Peyer's patch (tissue), 4 donors: ENCODE measurements at regions not wholly inside any gene's neighbourhood (a gene's known extent, or its start where the extent isn't known, plus 50 kb on each side); places are given as distances from the start of the nearest gene placed in this dataset.

ENCODE experiments used
- DNase-seq, 3 donors: peaks; one replicate each; pipeline ENCODE4 v3.0.0-alpha.2; 2017 to 2019
- H3K27ac ChIP-seq, 4 donors: fragments of 200-600 bp; sonication (generic); one replicate each; pipeline ENCODE4 v1.5.1; 2016 to 2019
- H3K27me3 ChIP-seq, 2 donors: fragments of 200-600 bp; sonication (generic); one replicate each; pipeline ENCODE4 v1.5.1; 2019
- H3K36me3 ChIP-seq, 3 donors: fragments of 200-600 bp; sonication (generic); one replicate each; pipeline ENCODE4 v1.5.1; 2016 to 2019
- H3K4me1 ChIP-seq, 4 donors: fragments of 200-600 bp; sonication (generic); one replicate each; pipeline ENCODE4 v1.5.1; 2016 to 2019
- H3K4me3 ChIP-seq, 4 donors: fragments of 200-600 bp; sonication (generic); 1 replicate in 3 of 4; 2 replicates in 1 of 4; pipeline ENCODE4 v1.5.1; 2016 to 2019; ENCODE audit warnings: mild to moderate bottlenecking in 1 of 4
- H3K9me3 ChIP-seq, 4 donors: fragments of 200-600 bp; sonication (generic); one replicate each; pipeline ENCODE4 v1.5.1; 2016 to 2019; ENCODE audit warnings: mild to moderate bottlenecking in 1 of 4
- CTCF ChIP-seq, 6 experiments: fragments of 450-650 bp in 4 of 6; fragments of 200-600 bp in 2 of 6; sonication (generic) in 1 of 6; IDR thresholded peaks; one replicate each; pipeline ENCODE4 v1.5.1; 2017 to 2019; ENCODE audit warnings: antibody characterized with exemption in 6 of 6, mild to moderate bottlenecking in 3 of 6, moderate library complexity in 1 of 6
- POLR2A ChIP-seq, 2 donors: fragments of 450-650 bp; IDR thresholded peaks; one replicate each; pipeline ENCODE4 v1.5.1; 2017; ENCODE audit warnings: antibody characterized with exemption in 2 of 2, mild to moderate bottlenecking in 2 of 2, moderate library complexity in 2 of 2

GRCh38 chr2:3065928-3066327, 311.7 kb downstream of the EIPR1 start:
- TF ChIP-seq POLR2A (IDR thresholded peaks at IDR 0.05) (no peak), CTCF (IDR thresholded peaks at IDR 0.05) (no peak)
- Histone ChIP-seq H3K4me3 (no peak overlapping the region), H3K9me3 (no peaks in the 10 kb centered on the region), H3K4me1 (no peaks in the 10 kb centered on the region), H3K27me3 (no peaks in the 10 kb centered on the region), H3K27ac (no peak overlapping the region), H3K36me3 (no peaks in the 10 kb centered on the region)
- DNase-seq = no peak

GRCh38 chr2:3062476-3063260, 314.9 kb downstream of the EIPR1 start:
- TF ChIP-seq POLR2A (IDR thresholded peaks at IDR 0.05) (no peak), CTCF (IDR thresholded peaks at IDR 0.05) (no peak)
- no peaks in the 10 kb centered on the region for H3K4me1 ChIP-seq

GRCh38 chr2:3060049-3060448, 317.6 kb downstream of the EIPR1 start:
- no peaks in the 10 kb centered on the region for H3K4me1 ChIP-seq
- H3K27me3 ChIP-seq = no peaks in the 10 kb centered on the region
- TF ChIP-seq POLR2A (IDR thresholded peaks at IDR 0.05) = no peak
- no peak for TF ChIP-seq CTCF (IDR thresholded peaks at IDR 0.05)
- no peak overlapping the region for H3K4me3 ChIP-seq
- no peak overlapping the region for H3K27ac ChIP-seq
- no peaks in the 10 kb centered on the region for H3K36me3 ChIP-seq
- DNase-seq = no peak
- H3K9me3 ChIP-seq = no peaks in the 10 kb centered on the region

More at GRCh38 chr2:3062476-3063260, 314.9 kb downstream of the EIPR1 start:
- no peaks in the 10 kb centered on the region for H3K27me3 ChIP-seq
- DNase-seq = no peak
- H3K36me3 ChIP-seq = no peaks in the 10 kb centered on the region
- no peaks in the 10 kb centered on the region for H3K9me3 ChIP-seq
- no peak overlapping the region for H3K4me3 ChIP-seq
- H3K27ac ChIP-seq = no peak overlapping the region

- TF ChIP-seq CTCF (IDR thresholded peaks at IDR 0.05) (no peak), POLR2A (IDR thresholded peaks at IDR 0.05) (no peak)
- Histone ChIP-seq H3K27me3 (no peaks in the 10 kb centered on the region), H3K27ac (no peak overlapping the region), H3K4me1 (no peaks in the 10 kb centered on the region), H3K36me3 (no peaks in the 10 kb centered on the region), H3K9me3 (no peaks in the 10 kb centered on the region), H3K4me3 (no peak overlapping the region)
- no peak for DNase-seq
Measured at GRCh38 chr2:3059141-3059925, 318.3 kb downstream of the EIPR1 start.

- Histone ChIP-seq H3K4me1 (no peaks in the 10 kb centered on the region), H3K4me3 (no peak overlapping the region), H3K36me3 (no peaks in the 10 kb centered on the region), H3K9me3 (no peaks in the 10 kb centered on the region), H3K27ac (no peak overlapping the region), H3K27me3 (no peaks in the 10 kb centered on the region)
- no peak for TF ChIP-seq POLR2A (IDR thresholded peaks at IDR 0.05)
- TF ChIP-seq CTCF (IDR thresholded peaks at IDR 0.05) = no peak
- no peak for DNase-seq
Measured at GRCh38 chr2:3054066-3054465, 323.6 kb downstream of the EIPR1 start.
